ENCODE measurements at regions not wholly inside any gene's neighbourhood (a gene's known extent, or its start where the extent isn't known, plus 50 kb on each side); places are given as distances from the start of the nearest gene placed in this dataset.

GRCh38 chr1:232489256-232489655, 140.7 kb downstream of the SIPA1L2 start:
- intact Hi-C loops (cut with micrococcal nuclease) (no loop called here), dilution Hi-C loops (cut with MboI; ENCODE audit: extremely low pct_ligation_motif_present, low sequenced_read_pairs) (no loop called here)
- DNase-seq (ENCODE audit: low read depth, low spot score) (no peak), FAIRE-seq (no peak)
- POLR2A ChIA-PET: no interaction called here
- H3K9me3 ChIP-seq (replicated peaks; ENCODE audit: control insufficient read depth, insufficient read depth, low read length): no peaks in the 10 kb centered on the region
- TF ChIP-seq MAX (IDR thresholded peaks at IDR 0.05; ENCODE audit: insufficient read depth, insufficient read length) (no peak), JUN (IDR thresholded peaks at IDR 0.05; ENCODE audit: borderline replicate concordance, insufficient read depth, insufficient read length, low read depth) (no peak), POLR2A (IDR thresholded peaks at IDR 0.05; ENCODE audit: low read depth, low read length) (no peak), FOS (IDR thresholded peaks at IDR 0.05; ENCODE audit: borderline replicate concordance, insufficient read depth, low read length) (no peak), MYC (IDR thresholded peaks at IDR 0.05; ENCODE audit: low read depth, low read length) (no peak), EZH2 (IDR thresholded peaks at IDR 0.05; ENCODE audit: borderline replicate concordance, low read depth, low read length, severe bottlenecking) (no peak), CTCF (IDR thresholded peaks at IDR 0.05; ENCODE audit: extremely low read depth in 1 of 2, insufficient read depth in 1 of 2, low read depth in 1 of 2, low read length in 2 of 2) (no peak), POLR2AphosphoS5 (IDR thresholded peaks at IDR 0.05; ENCODE audit: insufficient read depth, low read depth, low read length) (no peak), GATA2 (IDR thresholded peaks at IDR 0.05; ENCODE audit: insufficient read depth, insufficient read length, low read depth, low read length) (no peak)
- no peak overlapping the region for H3K4me2 ChIP-seq (ENCODE audit: insufficient read depth, low read length)
- H3K27ac ChIP-seq (ENCODE audit: insufficient read depth, low read depth, low read length): no peak overlapping the region
- CTCF ChIA-PET: no interaction called here
- no TSS peak for BruUV-seq (replicated peaks)
- H3K27me3 ChIP-seq (ENCODE audit: control insufficient read depth in 2 of 2, insufficient read depth in 2 of 2, low read length in 2 of 2): no peaks in the 10 kb centered on the region
- H2AFZ ChIP-seq (ENCODE audit: low read depth, low read length): no peak overlapping the region
- no peaks in the 10 kb centered on the region for H3K9me1 ChIP-seq (replicated peaks; ENCODE audit: control insufficient read depth, extremely low read depth, insufficient read depth, low read length)
- no peaks in the 10 kb centered on the region for H3K79me2 ChIP-seq (ENCODE audit: control insufficient read depth, insufficient read depth, low read length)
- no peaks in the 10 kb centered on the region for H3K4me1 ChIP-seq (ENCODE audit: control insufficient read depth, extremely low read depth, insufficient read depth, low read length)
- H3K9ac ChIP-seq (replicated peaks; ENCODE audit: extremely low read depth, insufficient read depth, low read length): no peak overlapping the region
- no peaks in the 10 kb centered on the region for H4K20me1 ChIP-seq (replicated peaks; ENCODE audit: control insufficient read depth, extremely low read depth, insufficient read depth, low read length)
- no peaks in the 10 kb centered on the region for H3K36me3 ChIP-seq (ENCODE audit: control insufficient read depth in 2 of 2, extremely low read depth in 1 of 2, insufficient read depth in 2 of 2, low read length in 2 of 2)
- H3K4me3 ChIP-seq (replicated peaks in 1 of 3; ENCODE audit: insufficient read depth in 1 of 3, low read depth in 1 of 3, low read length in 3 of 3): no peak overlapping the region

Data from endothelial cell of umbilical vein (primary cell).